NB4 (cell line): ENCODE measurements at regions not wholly inside any gene's neighbourhood (a gene's known extent, or its start where the extent isn't known, plus 50 kb on each side); places are given as distances from the start of the nearest gene placed in this dataset.

Experiments used
- DNase-seq: peaks from one replicate; pipeline ENCODE4 v3.0.0; 2010; ENCODE audit warnings: low read depth
- H3K4me3 ChIP-seq: one replicate; pipeline ENCODE4 v1.5.1; 2011; ENCODE audit warnings: mild to moderate bottlenecking, low read depth, low read length, moderate library complexity
- MYC ChIP-seq: IDR thresholded peaks from 2 replicates; pipeline ENCODE4 v1.6.1; 2011; ENCODE audit warnings: low read depth, low read length
- POLR2A ChIP-seq: IDR thresholded peaks from 2 replicates; pipeline ENCODE4 v1.6.1; 2011; ENCODE audit warnings: mild to moderate bottlenecking; ENCODE audit not compliant: insufficient read length; ENCODE audit errors: extremely low read depth
- TF ChIP-seq, protein P1 (sequence below): IDR thresholded peaks from one replicate; pipeline ENCODE4 v1.5.1; 2012; ENCODE audit warnings: low read depth, low read length
- TF ChIP-seq, protein P2 (sequence below): IDR thresholded peaks from 2 replicates; pipeline ENCODE4 v1.6.1; 2011; ENCODE audit warnings: low read depth, low read length

DNA sequence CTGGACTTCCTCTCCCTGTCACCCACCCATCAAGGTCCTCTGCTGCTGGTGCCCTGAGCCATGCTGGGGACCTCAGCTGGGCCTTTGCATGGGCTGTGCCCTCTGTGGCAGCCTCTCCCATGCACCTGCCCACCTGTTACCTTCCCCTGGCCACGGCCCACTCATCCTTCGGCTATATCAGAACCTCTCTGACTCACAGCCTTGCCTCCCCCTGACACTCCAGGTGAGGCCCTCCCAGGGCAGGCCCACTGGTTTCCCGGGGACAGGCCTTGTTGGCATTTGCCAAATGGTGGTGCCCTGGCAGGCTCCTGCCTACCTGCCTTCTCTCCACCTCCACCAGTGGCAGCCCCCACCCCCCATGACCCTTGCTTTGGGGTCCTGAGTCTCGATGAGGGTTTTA is 73.7 kb upstream of the PRR5 start:
- no peak overlapping the region for H3K4me3 ChIP-seq
- TF ChIP-seq, protein P1, sequence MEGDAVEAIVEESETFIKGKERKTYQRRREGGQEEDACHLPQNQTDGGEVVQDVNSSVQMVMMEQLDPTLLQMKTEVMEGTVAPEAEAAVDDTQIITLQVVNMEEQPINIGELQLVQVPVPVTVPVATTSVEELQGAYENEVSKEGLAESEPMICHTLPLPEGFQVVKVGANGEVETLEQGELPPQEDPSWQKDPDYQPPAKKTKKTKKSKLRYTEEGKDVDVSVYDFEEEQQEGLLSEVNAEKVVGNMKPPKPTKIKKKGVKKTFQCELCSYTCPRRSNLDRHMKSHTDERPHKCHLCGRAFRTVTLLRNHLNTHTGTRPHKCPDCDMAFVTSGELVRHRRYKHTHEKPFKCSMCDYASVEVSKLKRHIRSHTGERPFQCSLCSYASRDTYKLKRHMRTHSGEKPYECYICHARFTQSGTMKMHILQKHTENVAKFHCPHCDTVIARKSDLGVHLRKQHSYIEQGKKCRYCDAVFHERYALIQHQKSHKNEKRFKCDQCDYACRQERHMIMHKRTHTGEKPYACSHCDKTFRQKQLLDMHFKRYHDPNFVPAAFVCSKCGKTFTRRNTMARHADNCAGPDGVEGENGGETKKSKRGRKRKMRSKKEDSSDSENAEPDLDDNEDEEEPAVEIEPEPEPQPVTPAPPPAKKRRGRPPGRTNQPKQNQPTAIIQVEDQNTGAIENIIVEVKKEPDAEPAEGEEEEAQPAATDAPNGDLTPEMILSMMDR: no peak
- TF ChIP-seq MYC (no peak), POLR2A (no peak)
- TF ChIP-seq, protein P2, sequence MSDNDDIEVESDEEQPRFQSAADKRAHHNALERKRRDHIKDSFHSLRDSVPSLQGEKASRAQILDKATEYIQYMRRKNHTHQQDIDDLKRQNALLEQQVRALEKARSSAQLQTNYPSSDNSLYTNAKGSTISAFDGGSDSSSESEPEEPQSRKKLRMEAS: no peak
- no peak for DNase-seq

DNA sequence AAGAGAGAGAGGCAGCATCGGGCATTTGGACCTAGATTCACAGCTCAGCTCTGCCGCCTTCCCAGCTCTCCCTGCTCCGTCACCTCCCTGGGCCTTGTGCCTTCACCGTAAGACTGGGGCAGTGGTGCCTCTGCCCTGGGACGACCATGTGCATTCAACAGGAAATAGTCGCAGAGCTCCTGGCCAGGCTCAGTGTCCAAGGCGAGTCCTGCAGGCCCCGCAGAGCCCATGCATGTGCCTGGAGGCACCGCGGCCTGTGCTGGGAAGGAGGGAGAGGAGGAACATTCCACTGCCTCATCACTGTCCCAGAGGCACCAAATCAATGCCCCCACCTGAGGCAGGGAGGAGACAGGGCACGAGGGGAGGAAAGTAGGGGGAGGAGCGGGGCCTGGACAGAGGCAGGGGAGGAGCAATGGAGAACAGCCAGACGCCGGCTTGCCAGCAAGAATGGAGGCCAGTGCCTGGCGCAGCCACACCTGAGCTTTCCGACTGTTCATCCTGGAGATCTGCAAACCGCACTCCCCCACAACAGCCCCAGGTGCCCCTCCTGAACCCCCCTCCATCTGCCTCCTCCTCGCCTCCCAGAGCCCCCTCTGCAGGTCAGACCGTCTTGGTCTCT is 74.4 kb upstream of the PRR5 start:
- DNase-seq: no peak
- H3K4me3 ChIP-seq: no peak overlapping the region
- no peak for TF ChIP-seq POLR2A
- TF ChIP-seq, protein P1: no peak
- TF ChIP-seq, protein P2: no peak
- no peak for TF ChIP-seq MYC

DNA sequence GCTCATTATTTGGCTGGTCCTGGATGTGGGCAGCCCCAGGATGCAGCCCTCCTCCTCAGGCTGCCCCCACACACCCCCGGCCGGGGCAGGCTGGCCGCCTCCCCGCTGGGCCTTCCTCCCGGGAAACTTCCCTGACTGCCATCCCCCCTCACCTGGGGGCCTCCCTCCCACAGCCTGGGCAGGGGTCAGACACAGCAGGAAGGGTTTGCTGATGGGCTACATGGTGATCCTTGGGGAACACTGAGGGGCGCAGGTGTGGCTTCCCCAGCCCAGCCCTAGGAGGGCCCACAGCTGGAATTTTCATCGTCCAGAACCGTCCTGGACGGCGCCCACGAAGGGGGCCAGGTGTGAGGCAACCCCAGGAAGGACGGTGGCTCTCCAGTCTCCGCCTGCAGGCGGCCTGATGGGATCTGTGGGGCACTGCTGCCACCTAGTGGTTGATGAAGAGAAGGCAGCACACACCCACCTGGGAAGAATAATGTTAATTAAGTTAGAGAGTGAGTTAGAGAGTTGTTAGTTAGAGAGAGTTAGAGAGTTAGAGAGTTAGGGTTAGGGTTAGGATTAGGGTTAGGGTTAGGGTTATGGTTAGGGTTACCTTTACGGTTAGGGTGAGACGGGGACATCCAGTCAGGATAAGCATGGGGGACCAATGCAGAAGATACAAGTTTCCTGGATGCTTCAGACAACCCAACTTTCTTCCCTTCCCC is 75.9 kb upstream of the PRR5 start:
- DNase-seq: peak; percentile 70
- TF ChIP-seq MYC: no peak
- TF ChIP-seq, protein P1: peak; percentile 81
- no peak overlapping the region for H3K4me3 ChIP-seq

DNA sequence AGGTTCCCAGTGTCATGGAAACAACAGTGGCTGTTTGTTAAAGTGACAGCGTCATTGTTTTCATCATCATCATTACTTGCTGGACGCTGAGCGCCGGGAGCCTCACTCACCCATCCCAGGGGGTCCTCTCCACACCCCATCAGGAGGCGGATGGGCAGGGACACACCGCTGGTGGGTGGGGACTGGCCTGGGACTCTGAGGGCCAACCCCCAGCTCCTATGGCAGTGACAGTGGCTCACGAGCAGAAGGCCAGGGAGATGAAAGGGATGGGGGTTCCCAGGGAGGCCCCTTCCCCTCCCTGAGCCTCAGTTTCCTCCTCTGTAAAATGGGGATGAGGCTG is 76.6 kb upstream of the PRR5 start:
- no peak overlapping the region for H3K4me3 ChIP-seq
- no peak for DNase-seq
- TF ChIP-seq, protein P2: no peak
- TF ChIP-seq MYC (no peak), POLR2A (no peak)
- TF ChIP-seq, protein P1: no peak

DNA sequence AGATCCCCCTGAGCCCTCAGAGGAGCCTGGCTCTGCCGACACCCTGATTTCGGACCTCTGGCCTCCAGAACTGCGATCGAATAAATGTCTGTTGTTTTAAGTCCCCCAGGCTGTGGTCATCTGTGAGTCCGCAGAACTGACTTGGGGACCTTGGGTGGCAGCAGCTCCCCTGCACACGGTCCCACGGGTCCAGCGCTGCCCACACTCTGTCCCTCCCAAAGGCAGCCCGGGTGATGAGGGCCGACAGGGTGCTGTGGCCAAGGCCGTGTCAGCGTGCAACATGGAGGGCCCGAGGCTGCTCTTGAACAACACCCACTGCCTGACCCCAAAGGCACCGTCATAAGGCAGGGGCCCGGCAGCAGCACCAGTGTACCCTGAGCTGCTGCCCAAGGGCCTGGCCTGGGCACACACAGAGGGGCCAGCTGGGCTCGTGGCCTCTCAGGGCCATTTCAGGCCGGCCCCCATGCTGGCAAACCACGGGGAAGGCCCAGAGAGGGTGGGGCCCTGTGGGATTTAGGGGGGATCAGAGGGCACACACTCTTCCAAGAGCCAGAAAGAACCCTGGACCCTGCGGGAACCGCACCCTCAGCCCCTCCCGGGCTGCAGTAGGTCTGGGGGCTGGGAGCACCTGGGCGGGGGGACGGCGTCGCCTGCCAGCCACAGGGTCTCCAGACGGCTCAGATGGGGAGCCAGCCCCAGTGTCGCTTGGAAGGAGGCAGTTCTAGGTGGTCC is 77.1 kb upstream of the PRR5 start:
- H3K4me3 ChIP-seq: no peak overlapping the region
- TF ChIP-seq POLR2A (no peak), MYC (no peak)
- TF ChIP-seq, protein P1: no peak
- TF ChIP-seq, protein P2: no peak
- no peak for DNase-seq
